ENCODE measurements at regions not wholly inside any gene's neighbourhood (a gene's known extent, or its start where the extent isn't known, plus 50 kb on each side); places are given as distances from the start of the nearest gene placed in this dataset.

DNA sequence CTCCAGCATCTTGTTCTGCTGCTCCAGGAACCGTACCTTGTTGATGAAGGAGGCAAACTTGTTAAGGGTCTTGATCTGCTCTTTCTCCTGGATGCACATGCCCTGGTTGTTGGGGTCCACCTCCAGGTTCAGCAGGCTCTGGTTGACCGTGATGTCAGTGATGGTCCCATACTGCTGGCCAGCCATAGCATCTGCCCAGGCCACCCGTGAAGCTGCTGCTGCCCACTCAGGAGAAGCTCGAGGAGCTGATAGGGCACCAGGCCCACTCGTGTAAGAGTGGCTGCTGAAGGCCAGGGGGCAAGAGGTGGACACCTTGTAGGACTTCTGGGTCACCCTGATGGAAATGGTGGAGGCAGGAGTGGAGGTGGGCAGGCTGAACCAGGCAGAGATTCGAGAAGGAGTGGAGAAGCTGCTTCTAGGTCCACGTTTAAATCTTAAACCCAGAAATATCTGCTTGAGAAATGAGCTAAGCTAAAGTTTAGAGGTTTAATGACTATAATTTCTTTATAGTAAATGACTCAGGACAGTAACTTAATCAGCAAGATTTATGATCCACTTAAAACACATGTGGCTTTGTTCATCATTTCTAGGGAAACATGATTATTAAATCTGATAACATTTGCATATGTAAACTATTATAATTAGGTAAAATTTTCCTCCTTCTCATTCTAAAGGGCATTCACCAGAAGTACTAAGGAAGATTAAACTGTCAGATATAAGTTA, 358.7 kb upstream of the SETBP1 start:
- Histone ChIP-seq H3K4me1 (ENCODE audit: control insufficient read depth in 2 of 3, insufficient read depth in 2 of 3, low read depth in 1 of 3, low read length in 3 of 3) (no peaks in the 10 kb centered on the region), H3K9me3 (ENCODE audit: control insufficient read depth in 2 of 3, insufficient read depth in 1 of 3, low read length in 3 of 3) (no peaks in the 10 kb centered on the region), H3K27ac (ENCODE audit: low read depth in 2 of 2, low read length in 2 of 2) (no peak overlapping the region), H3K27me3 (ENCODE audit: control insufficient read depth, insufficient read depth, low read length) (no peaks in the 10 kb centered on the region), H3K36me3 (ENCODE audit: control insufficient read depth in 2 of 3, insufficient read depth in 3 of 3, low read length in 3 of 3) (no peaks in the 10 kb centered on the region), H3K9ac (ENCODE audit: low read length in 3 of 3) (no peak overlapping the region), H3K4me3 (ENCODE audit: low read length in 3 of 3) (no peak overlapping the region)
- FAIRE-seq (no peak), DNase-seq (peak in 1 of 5 donors; percentile 3)
- intact Hi-C loops (cut with DNase I): no loop called here
- TF ChIP-seq, protein P1, sequence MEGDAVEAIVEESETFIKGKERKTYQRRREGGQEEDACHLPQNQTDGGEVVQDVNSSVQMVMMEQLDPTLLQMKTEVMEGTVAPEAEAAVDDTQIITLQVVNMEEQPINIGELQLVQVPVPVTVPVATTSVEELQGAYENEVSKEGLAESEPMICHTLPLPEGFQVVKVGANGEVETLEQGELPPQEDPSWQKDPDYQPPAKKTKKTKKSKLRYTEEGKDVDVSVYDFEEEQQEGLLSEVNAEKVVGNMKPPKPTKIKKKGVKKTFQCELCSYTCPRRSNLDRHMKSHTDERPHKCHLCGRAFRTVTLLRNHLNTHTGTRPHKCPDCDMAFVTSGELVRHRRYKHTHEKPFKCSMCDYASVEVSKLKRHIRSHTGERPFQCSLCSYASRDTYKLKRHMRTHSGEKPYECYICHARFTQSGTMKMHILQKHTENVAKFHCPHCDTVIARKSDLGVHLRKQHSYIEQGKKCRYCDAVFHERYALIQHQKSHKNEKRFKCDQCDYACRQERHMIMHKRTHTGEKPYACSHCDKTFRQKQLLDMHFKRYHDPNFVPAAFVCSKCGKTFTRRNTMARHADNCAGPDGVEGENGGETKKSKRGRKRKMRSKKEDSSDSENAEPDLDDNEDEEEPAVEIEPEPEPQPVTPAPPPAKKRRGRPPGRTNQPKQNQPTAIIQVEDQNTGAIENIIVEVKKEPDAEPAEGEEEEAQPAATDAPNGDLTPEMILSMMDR (IDR thresholded peaks at IDR 0.05; ENCODE audit: borderline replicate concordance, extremely low read depth, insufficient read depth): no peak

- intact Hi-C loops (cut with DNase I): no loop called here
These were observed 357.6 kb upstream of the SETBP1 start for GRCh38 chr18:44323125-44323524.

GRCh38 chr18:44324361-44324760, 356.3 kb upstream of the SETBP1 start:
- DNase-seq (no peak), FAIRE-seq (no peak)
- TF ChIP-seq, protein P1 (IDR thresholded peaks at IDR 0.05; ENCODE audit: borderline replicate concordance, extremely low read depth, insufficient read depth): no peak
- Histone ChIP-seq H3K36me3 (ENCODE audit: control insufficient read depth in 2 of 3, insufficient read depth in 3 of 3, low read length in 3 of 3) (no peaks in the 10 kb centered on the region), H3K27ac (ENCODE audit: low read depth in 2 of 2, low read length in 2 of 2) (no peak overlapping the region), H3K9ac (ENCODE audit: low read length in 3 of 3) (no peak overlapping the region), H3K9me3 (ENCODE audit: control insufficient read depth in 2 of 3, insufficient read depth in 1 of 3, low read length in 3 of 3) (no peaks in the 10 kb centered on the region), H3K4me3 (ENCODE audit: low read length in 3 of 3) (no peak overlapping the region), H3K4me1 (ENCODE audit: control insufficient read depth in 2 of 3, insufficient read depth in 2 of 3, low read depth in 1 of 3, low read length in 3 of 3) (no peaks in the 10 kb centered on the region), H3K27me3 (ENCODE audit: control insufficient read depth, insufficient read depth, low read length) (no peaks in the 10 kb centered on the region)
- intact Hi-C loops (cut with DNase I): no loop called here

More at GRCh38 chr18:44323125-44323524, 357.6 kb upstream of the SETBP1 start:
- H3K4me1 ChIP-seq (ENCODE audit: control insufficient read depth in 2 of 3, insufficient read depth in 2 of 3, low read depth in 1 of 3, low read length in 3 of 3): no peaks in the 10 kb centered on the region
- no peak overlapping the region for H3K27ac ChIP-seq (ENCODE audit: low read depth in 2 of 2, low read length in 2 of 2)
- no peaks in the 10 kb centered on the region for H3K27me3 ChIP-seq (ENCODE audit: control insufficient read depth, insufficient read depth, low read length)
- TF ChIP-seq, protein P1 (IDR thresholded peaks at IDR 0.05; ENCODE audit: borderline replicate concordance, extremely low read depth, insufficient read depth): no peak
- H3K9me3 ChIP-seq (ENCODE audit: control insufficient read depth in 2 of 3, insufficient read depth in 1 of 3, low read length in 3 of 3): no peaks in the 10 kb centered on the region
- no peak overlapping the region for H3K9ac ChIP-seq (ENCODE audit: low read length in 3 of 3)
- no peaks in the 10 kb centered on the region for H3K36me3 ChIP-seq (ENCODE audit: control insufficient read depth in 2 of 3, insufficient read depth in 3 of 3, low read length in 3 of 3)
- no peak overlapping the region for H3K4me3 ChIP-seq (ENCODE audit: low read length in 3 of 3)
- no peak for FAIRE-seq
- no peak for DNase-seq

Measured in kidney (tissue), 13 donors.